ENCODE measurements at regions not wholly inside any gene's neighbourhood (a gene's known extent, or its start where the extent isn't known, plus 50 kb on each side); places are given as distances from the start of the nearest gene placed in this dataset.
A peak's percentile ranks its signal among the peaks of the same experiment; 100 is the strongest.

DNA sequence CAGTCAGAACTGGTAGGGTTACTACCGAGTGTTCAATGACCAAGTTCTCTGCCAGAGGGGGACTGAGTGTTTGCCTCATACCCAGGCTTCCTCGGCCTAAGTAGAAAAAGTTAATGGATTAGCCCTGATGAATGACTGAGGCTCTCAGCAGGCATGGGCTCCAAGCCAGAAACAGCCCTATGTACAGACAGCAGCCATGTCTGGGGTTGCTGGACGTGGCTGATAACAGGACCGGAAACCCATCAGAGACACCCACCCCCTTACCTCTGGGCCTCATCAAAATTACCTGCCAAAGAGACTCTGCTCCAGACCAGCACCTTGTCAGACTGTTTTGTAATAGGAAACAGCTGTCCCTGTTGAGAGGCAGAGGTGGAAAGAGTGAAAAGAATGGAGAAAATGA is 351.4 kb downstream of the ETS1 start:
- Histone ChIP-seq H3K9me3 (no peaks in the 10 kb centered on the region), H3K4me3 (no peak overlapping the region), H3K27ac (peak overlapping the region; percentile 13), H3K27me3 (ENCODE audit: low read depth) (no peaks in the 10 kb centered on the region), H3K4me1 (peaks cover 10% of the 10 kb centered on the region), H3K36me3 (no peaks in the 10 kb centered on the region)
- DNase-seq (no peak), ATAC-seq (peak; percentile 41 to 51)
- intact Hi-C loops (cut with DNase I) = no loop called here
- TF ChIP-seq, protein P1, sequence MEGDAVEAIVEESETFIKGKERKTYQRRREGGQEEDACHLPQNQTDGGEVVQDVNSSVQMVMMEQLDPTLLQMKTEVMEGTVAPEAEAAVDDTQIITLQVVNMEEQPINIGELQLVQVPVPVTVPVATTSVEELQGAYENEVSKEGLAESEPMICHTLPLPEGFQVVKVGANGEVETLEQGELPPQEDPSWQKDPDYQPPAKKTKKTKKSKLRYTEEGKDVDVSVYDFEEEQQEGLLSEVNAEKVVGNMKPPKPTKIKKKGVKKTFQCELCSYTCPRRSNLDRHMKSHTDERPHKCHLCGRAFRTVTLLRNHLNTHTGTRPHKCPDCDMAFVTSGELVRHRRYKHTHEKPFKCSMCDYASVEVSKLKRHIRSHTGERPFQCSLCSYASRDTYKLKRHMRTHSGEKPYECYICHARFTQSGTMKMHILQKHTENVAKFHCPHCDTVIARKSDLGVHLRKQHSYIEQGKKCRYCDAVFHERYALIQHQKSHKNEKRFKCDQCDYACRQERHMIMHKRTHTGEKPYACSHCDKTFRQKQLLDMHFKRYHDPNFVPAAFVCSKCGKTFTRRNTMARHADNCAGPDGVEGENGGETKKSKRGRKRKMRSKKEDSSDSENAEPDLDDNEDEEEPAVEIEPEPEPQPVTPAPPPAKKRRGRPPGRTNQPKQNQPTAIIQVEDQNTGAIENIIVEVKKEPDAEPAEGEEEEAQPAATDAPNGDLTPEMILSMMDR (IDR thresholded peaks at IDR 0.05) = no peak

DNA sequence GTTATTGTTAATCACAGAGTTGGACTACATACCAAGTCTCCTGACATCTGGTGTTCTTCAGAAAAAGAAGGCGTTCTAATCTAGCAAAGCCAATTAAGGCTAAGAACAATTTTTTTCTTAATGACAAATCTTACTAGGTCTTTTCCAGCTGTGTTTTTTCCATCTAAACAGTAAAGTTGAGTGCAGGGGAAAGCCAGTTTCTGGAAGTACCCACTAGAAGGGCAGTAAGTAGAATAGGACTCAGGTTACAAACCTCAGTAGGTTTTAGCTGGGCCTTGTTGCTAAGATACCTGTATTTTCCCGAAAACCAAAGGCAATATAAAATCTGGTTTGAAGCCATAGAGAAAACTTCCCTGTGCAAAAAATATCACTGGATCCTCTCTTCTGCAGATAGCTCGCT is 351.9 kb downstream of the ETS1 start:
- H3K27me3 ChIP-seq (ENCODE audit: low read depth) = no peaks in the 10 kb centered on the region
- H3K4me3 ChIP-seq = no peak overlapping the region
- H3K27ac ChIP-seq = peak overlapping the region; percentile 13
- ATAC-seq = peak in 1 of 2 donors; percentile 67
- no peaks in the 10 kb centered on the region for H3K9me3 ChIP-seq
- H3K36me3 ChIP-seq = no peaks in the 10 kb centered on the region
- no peak for DNase-seq
- peaks cover 10% of the 10 kb centered on the region for H3K4me1 ChIP-seq
- intact Hi-C loops (cut with DNase I) = no loop called here
- TF ChIP-seq, protein P1 (IDR thresholded peaks at IDR 0.05) = no peak

DNA sequence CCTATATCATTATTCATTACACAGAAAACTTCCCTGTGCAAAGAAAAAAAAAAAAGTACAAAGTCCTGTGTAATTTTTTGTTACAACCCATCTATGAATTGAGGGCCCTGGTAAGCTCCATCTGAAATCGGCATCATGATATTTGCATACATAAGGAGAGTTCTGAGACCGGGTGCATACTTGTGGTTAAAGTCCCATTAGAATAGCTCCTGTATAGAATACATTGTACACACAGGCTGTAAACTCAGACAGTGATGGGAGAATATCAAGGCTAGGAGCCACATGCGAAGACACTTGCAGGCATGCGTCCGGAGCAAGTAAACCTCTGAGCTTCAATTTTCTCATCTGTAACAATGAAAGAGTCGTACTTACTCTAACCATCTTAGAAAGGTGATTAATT is 353.2 kb downstream of the ETS1 start:
- H3K4me1 ChIP-seq = peaks cover 10% of the 10 kb centered on the region
- H3K9me3 ChIP-seq = no peaks in the 10 kb centered on the region
- DNase-seq (no peak), ATAC-seq (no peak)
- TF ChIP-seq, protein P1 (IDR thresholded peaks at IDR 0.05) = no peak
- no peaks in the 10 kb centered on the region for H3K27me3 ChIP-seq (ENCODE audit: low read depth)
- intact Hi-C loops (cut with DNase I) = no loop called here
- no peak overlapping the region for H3K4me3 ChIP-seq
- H3K36me3 ChIP-seq = no peaks in the 10 kb centered on the region
- H3K27ac ChIP-seq = no peak overlapping the region

DNA sequence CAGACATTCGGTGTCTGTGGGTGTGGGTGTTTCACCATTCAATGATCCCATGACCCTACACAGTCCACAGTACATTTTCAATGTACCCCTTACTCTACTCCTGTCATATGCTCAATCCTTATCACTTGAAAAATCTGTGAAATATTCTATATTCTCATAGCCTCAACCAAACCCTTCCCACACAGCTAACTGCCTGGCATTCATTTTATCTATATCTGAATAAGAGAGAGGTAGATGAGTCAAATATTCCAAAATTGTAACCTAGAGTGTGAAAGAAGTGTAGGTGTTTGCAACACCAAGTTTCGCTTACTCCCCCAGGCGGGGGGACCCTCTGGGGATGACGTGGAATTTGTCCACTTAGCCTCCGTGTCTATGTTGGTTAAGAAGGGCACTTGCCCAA is 354.8 kb downstream of the ETS1 start:
- ATAC-seq = no peak
- no peaks in the 10 kb centered on the region for H3K9me3 ChIP-seq
- intact Hi-C loops (cut with DNase I) = no loop called here
- H3K27me3 ChIP-seq (ENCODE audit: low read depth) = no peaks in the 10 kb centered on the region
- H3K4me1 ChIP-seq = peaks cover 10% of the 10 kb centered on the region
- no peak for DNase-seq
- no peak overlapping the region for H3K27ac ChIP-seq
- TF ChIP-seq, protein P1 (IDR thresholded peaks at IDR 0.05) = no peak
- H3K4me3 ChIP-seq = no peak overlapping the region
- no peaks in the 10 kb centered on the region for H3K36me3 ChIP-seq

DNA sequence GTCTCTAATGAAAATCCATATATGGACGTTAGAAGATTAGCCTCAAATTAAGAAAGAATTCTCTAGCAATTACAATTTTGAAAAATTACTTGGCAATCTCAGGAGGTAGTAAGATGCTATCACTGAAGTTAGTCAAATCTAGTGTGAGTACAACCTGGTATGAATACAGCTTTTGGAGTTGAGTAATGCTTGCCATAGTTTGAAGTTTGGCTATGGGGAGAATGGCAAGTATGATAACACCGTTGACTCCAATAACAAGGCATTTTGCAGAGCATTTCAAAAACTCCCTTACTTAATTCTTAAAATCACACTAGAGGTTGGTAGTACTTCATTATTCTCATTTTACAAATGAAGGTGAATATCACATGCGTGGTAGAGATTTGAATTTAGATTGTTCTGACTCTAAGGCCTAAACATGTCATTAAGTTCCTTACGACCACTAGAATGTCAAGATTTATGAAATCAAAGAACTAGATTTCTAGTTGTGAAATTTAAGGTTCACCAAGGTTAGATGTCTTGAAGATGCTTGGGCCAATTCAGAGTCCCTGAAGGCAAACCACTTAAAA is 355.4 kb downstream of the ETS1 start:
- TF ChIP-seq, protein P1 (IDR thresholded peaks at IDR 0.05) = no peak
- no peaks in the 10 kb centered on the region for H3K9me3 ChIP-seq
- H3K27me3 ChIP-seq (ENCODE audit: low read depth) = no peaks in the 10 kb centered on the region
- H3K27ac ChIP-seq = no peak overlapping the region
- H3K4me1 ChIP-seq = peaks cover 10% of the 10 kb centered on the region
- intact Hi-C loops (cut with DNase I) = no loop called here
- DNase-seq (no peak), ATAC-seq (no peak)
- no peak overlapping the region for H3K4me3 ChIP-seq
- H3K36me3 ChIP-seq = no peaks in the 10 kb centered on the region

DNA sequence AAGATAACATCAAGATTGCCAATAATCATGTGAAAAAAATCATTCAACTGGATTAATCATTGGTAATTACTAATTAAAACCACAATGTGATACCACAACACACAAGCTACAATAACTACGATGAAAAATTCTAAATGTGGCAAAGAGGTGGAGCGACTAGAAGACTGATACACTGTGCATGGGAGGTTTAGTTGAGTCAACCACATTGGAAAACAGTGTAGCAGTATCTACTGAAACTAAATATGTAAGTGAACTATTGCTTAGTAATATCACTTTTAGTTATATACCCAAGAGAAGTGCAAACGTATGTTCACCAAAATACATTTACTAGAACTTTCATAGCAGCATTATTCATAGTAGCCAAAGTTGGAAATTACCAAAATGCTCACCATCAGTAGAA is 359.9 kb downstream of the ETS1 start:
- Histone ChIP-seq H3K4me1 (no peaks in the 10 kb centered on the region), H3K27me3 (ENCODE audit: low read depth) (no peaks in the 10 kb centered on the region), H3K27ac (no peak overlapping the region), H3K4me3 (no peak overlapping the region), H3K9me3 (no peaks in the 10 kb centered on the region), H3K36me3 (no peaks in the 10 kb centered on the region)
- DNase-seq (no peak), ATAC-seq (no peak)
- intact Hi-C loops (cut with DNase I) = no loop called here
- TF ChIP-seq, protein P1 (IDR thresholded peaks at IDR 0.05) = no peak

Measured in lower lobe of right lung (tissue), 2 donors.